ENCODE measurements at regions not wholly inside any gene's neighbourhood (a gene's known extent, or its start where the extent isn't known, plus 50 kb on each side); places are given as distances from the start of the nearest gene placed in this dataset.

GRCh38 chr6:71388856-71389527 lies 100.4 kb downstream of the OGFRL1 start (continued):
- TF ChIP-seq NKRF (conservative IDR thresholded peaks at IDR 0.05) = no peak
- TF ChIP-seq IKZF1 (conservative IDR thresholded peaks at IDR 0.05) = no peak

- 31% methylated on average over 1 of the region's 1 CpG for WGBS (ENCODE audit: insufficient coverage, insufficient replicate concordance, low lambda C conversion rate, missing lambda C conversion rate)
- FAIRE-seq (no peak), DNase-seq (ENCODE audit: low read depth, low spot score) (no peak), ATAC-seq (no peak)
- Histone ChIP-seq H3K9me3 (replicated peaks; ENCODE audit: control insufficient read depth, insufficient read depth, low read length) (no peaks in the 10 kb centered on the region), H3K27ac (ENCODE audit: control insufficient read depth, insufficient read depth) (no peak overlapping the region), H2AFZ (ENCODE audit: control insufficient read depth, low read depth, low read length) (no peak overlapping the region), H3K36me3 (ENCODE audit: control insufficient read depth in 2 of 2, insufficient read depth in 2 of 2, low read length in 1 of 2) (no peaks in the 10 kb centered on the region), H3K4me1 (ENCODE audit: control insufficient read depth, insufficient read depth, low read length) (no peaks in the 10 kb centered on the region), H3K9ac (ENCODE audit: control insufficient read depth, insufficient read depth, low read length) (no peak overlapping the region), H4K20me1 (ENCODE audit: control insufficient read depth, insufficient read depth) (no peaks in the 10 kb centered on the region), H3K4me3 (no peak overlapping the region), H3K79me2 (ENCODE audit: control insufficient read depth, insufficient read depth, low read length) (no peaks in the 10 kb centered on the region), H3K4me2 (ENCODE audit: control insufficient read depth, insufficient read depth) (no peak overlapping the region), H3K27me3 (replicated peaks in 1 of 2; ENCODE audit: control insufficient read depth in 2 of 2, insufficient read depth in 2 of 2, low read length in 1 of 2) (no peaks in the 10 kb centered on the region)
- intact Hi-C loops (cut with micrococcal nuclease; ENCODE audit: unreplicated experiment) = no loop called here
- CTCF ChIA-PET = interaction anchor here (1.1 to 1.4 kb wide), 2 partner anchors 120 to 695 kb away, joined by 4 to 5 read pairs; no protein-coding TSS in a partner anchor
- SMC1A ChIA-PET (ENCODE audit: uncharacterized antibody, unreplicated experiment) = interaction anchor here (0.6 kb wide), 1 partner anchor 39 kb away, joined by 4 read pairs; no protein-coding TSS in a partner anchor
- in situ Hi-C loops (cut with MboI) = no loop called here
- no TSS peak for BruUV-seq (replicated peaks)
- RAD21 ChIA-PET (ENCODE audit: unreplicated experiment) = no interaction called here
- POLR2A ChIA-PET = no interaction called here
- TF ChIP-seq BCL11A (IDR thresholded peaks at IDR 0.05; ENCODE audit: low read depth, low read length) = no peak
These were observed 102.5 kb downstream of the OGFRL1 start for GRCh38 chr6:71391126-71391525.
